Endothelial cell (in vitro differentiated cells): ENCODE measurements at regions not wholly inside any gene's neighbourhood (a gene's known extent, or its start where the extent isn't known, plus 50 kb on each side); places are given as distances from the start of the nearest gene placed in this dataset.

Source experiments
- DNase-seq: peaks from one replicate; pipeline ENCODE4 v3.0.0; 2021; ENCODE audit warnings: low spot score
- H3K27ac Mint-ChIP-seq: one replicate; pipeline ENCODE4 v1.8.0; 2021; ENCODE audit warnings: mixed read lengths, inconsistent platforms; ENCODE audit not compliant: unreplicated experiment
- H3K27me3 Mint-ChIP-seq: one replicate; pipeline ENCODE4 v1.8.0; 2021; ENCODE audit warnings: mild to moderate bottlenecking, moderate library complexity, mixed read lengths, inconsistent platforms; ENCODE audit not compliant: unreplicated experiment
- H3K36me3 Mint-ChIP-seq: one replicate; pipeline ENCODE4 v1.8.0; 2021; ENCODE audit warnings: mild to moderate bottlenecking, low read depth, mixed read lengths, inconsistent platforms; ENCODE audit not compliant: unreplicated experiment
- H3K4me1 Mint-ChIP-seq: one replicate; pipeline ENCODE4 v1.8.0; 2021; ENCODE audit warnings: mild to moderate bottlenecking, mixed read lengths, inconsistent platforms; ENCODE audit not compliant: unreplicated experiment
- H3K4me3 Mint-ChIP-seq: one replicate; pipeline ENCODE4 v1.8.0; 2021; ENCODE audit warnings: mild to moderate bottlenecking, mixed read lengths, inconsistent platforms; ENCODE audit not compliant: unreplicated experiment
- H3K9me3 Mint-ChIP-seq: one replicate; pipeline ENCODE4 v1.8.0; 2021; ENCODE audit warnings: mixed read lengths, inconsistent platforms; ENCODE audit not compliant: unreplicated experiment
- CTCF ChIP-seq: fragments of 200-600 bp; sonication (generic); IDR thresholded peaks from one replicate; pipeline ENCODE4 v1.5.0; 2021; ENCODE audit warnings: antibody characterized with exemption; ENCODE audit not compliant: unreplicated experiment

- Mint-ChIP-seq H3K4me1 (no peaks in the 10 kb centered on the region), H3K4me3 (no peak overlapping the region), H3K27me3 (no peaks in the 10 kb centered on the region), H3K36me3 (no peaks in the 10 kb centered on the region), H3K27ac (no peak overlapping the region), H3K9me3 (no peaks in the 10 kb centered on the region)
- DNase-seq = no peak
- no peak for TF ChIP-seq CTCF
Observed at GRCh38 chr10:52483587-52483986, 169.5 kb downstream of the DKK1 start.

GRCh38 chr10:52484206-52485065, 170.4 kb downstream of the DKK1 start:
- no peak for TF ChIP-seq CTCF
- H3K4me3 Mint-ChIP-seq = no peak overlapping the region
- no peaks in the 10 kb centered on the region for H3K4me1 Mint-ChIP-seq
- no peaks in the 10 kb centered on the region for H3K36me3 Mint-ChIP-seq
- H3K27me3 Mint-ChIP-seq = no peaks in the 10 kb centered on the region
- no peaks in the 10 kb centered on the region for H3K9me3 Mint-ChIP-seq
- no peak for DNase-seq
- no peak overlapping the region for H3K27ac Mint-ChIP-seq

- no peak for DNase-seq
- TF ChIP-seq CTCF = no peak
- Mint-ChIP-seq H3K27ac (no peak overlapping the region), H3K9me3 (no peaks in the 10 kb centered on the region), H3K36me3 (no peaks in the 10 kb centered on the region), H3K4me3 (no peak overlapping the region), H3K27me3 (no peaks in the 10 kb centered on the region), H3K4me1 (no peaks in the 10 kb centered on the region)
Observed at GRCh38 chr10:52485462-52485861, 171.4 kb downstream of the DKK1 start.

GRCh38 chr10:52486840-52487611, 172.9 kb downstream of the DKK1 start:
- H3K27me3 Mint-ChIP-seq = no peaks in the 10 kb centered on the region
- DNase-seq = no peak
- no peaks in the 10 kb centered on the region for H3K36me3 Mint-ChIP-seq
- H3K9me3 Mint-ChIP-seq = no peaks in the 10 kb centered on the region
- H3K27ac Mint-ChIP-seq = no peak overlapping the region
- no peaks in the 10 kb centered on the region for H3K4me1 Mint-ChIP-seq
- no peak for TF ChIP-seq CTCF
- no peak overlapping the region for H3K4me3 Mint-ChIP-seq
